Stimulated activated CD8-positive, alpha-beta memory T cell treated with anti-CD3 and anti-CD28 coated beads, Interleukin-12 subunit alpha, Interleukin-12 subunit beta, amount 100 ng/mL, for 4 hours (primary cell): ENCODE measurements at regions not wholly inside any gene's neighbourhood (a gene's known extent, or its start where the extent isn't known, plus 50 kb on each side); places are given as distances from the start of the nearest gene placed in this dataset.
"Not testable (repeated sequence)": the region's sequence is repeated elsewhere in the genome, so short reads cannot be mapped to it uniquely, and the experiment has no call there.

ENCODE experiments used
- DNase-seq: peaks from one replicate; pipeline ENCODE4 v3.0.0-alpha.2; 2020; ENCODE audit warnings: low read depth

GRCh38 chr21:36601362-36601761 lies 97.6 kb upstream of the SIM2 start:
- DNase-seq = no peak

- DNase-seq = no peak
These were observed 96.2 kb upstream of the SIM2 start for GRCh38 chr21:36602735-36603134.

- DNase-seq = no peak
These were observed 95.7 kb upstream of the SIM2 start for GRCh38 chr21:36603221-36603620.

GRCh38 chr21:36605426-36605825 lies 93.5 kb upstream of the SIM2 start:
- no peak for DNase-seq

- no peak for DNase-seq
These were observed 92.5 kb upstream of the SIM2 start for GRCh38 chr21:36606287-36606982.

GRCh38 chr21:36606983-36607325 lies 92.0 kb upstream of the SIM2 start:
- no peak for DNase-seq

- no peak for DNase-seq
These were observed 90.6 kb upstream of the SIM2 start for GRCh38 chr21:36608041-36608896.

- no peak for DNase-seq
These were observed 90.1 kb upstream of the SIM2 start for GRCh38 chr21:36608897-36609225.

GRCh38 chr21:36609654-36610053 lies 89.3 kb upstream of the SIM2 start:
- DNase-seq = no peak

- no peak for DNase-seq
These were observed 88.7 kb upstream of the SIM2 start for GRCh38 chr21:36610201-36610600.

- no peak for DNase-seq
These were observed 88.0 kb upstream of the SIM2 start for GRCh38 chr21:36610935-36611334.

- DNase-seq = no peak
These were observed 87.5 kb upstream of the SIM2 start for GRCh38 chr21:36611379-36611778.

- DNase-seq = no peak
These were observed 85.9 kb upstream of the SIM2 start for GRCh38 chr21:36613059-36613458.

GRCh38 chr21:36613554-36613953 lies 85.4 kb upstream of the SIM2 start:
- no peak for DNase-seq

GRCh38 chr21:36615274-36615964 lies 83.5 kb upstream of the SIM2 start:
- DNase-seq = no peak

- DNase-seq = not testable (repeated sequence)
These were observed 82.1 kb upstream of the SIM2 start for GRCh38 chr21:36616773-36617172.

GRCh38 chr21:36621794-36622193 lies 77.1 kb upstream of the SIM2 start:
- DNase-seq = not testable (repeated sequence)

GRCh38 chr21:36624105-36624504 lies 74.8 kb upstream of the SIM2 start:
- no peak for DNase-seq

GRCh38 chr21:36626791-36627190 lies 72.1 kb upstream of the SIM2 start:
- no peak for DNase-seq

GRCh38 chr21:36627242-36627641 lies 71.7 kb upstream of the SIM2 start:
- no peak for DNase-seq

- no peak for DNase-seq
These were observed 70.8 kb upstream of the SIM2 start for GRCh38 chr21:36628106-36628505.

- no peak for DNase-seq
These were observed 70.0 kb upstream of the SIM2 start for GRCh38 chr21:36628761-36629460.
